ENCODE measurements at regions not wholly inside any gene's neighbourhood (a gene's known extent, or its start where the extent isn't known, plus 50 kb on each side); places are given as distances from the start of the nearest gene placed in this dataset.

GRCh38 chr2:80969900-80970299, 665.3 kb upstream of the LRRTM1 start:
- TF ChIP-seq CTCF (IDR thresholded peaks at IDR 0.05) (no peak), EP300 (IDR thresholded peaks at IDR 0.05) (no peak)

All from ovary (tissue), 3 donors.